ENCODE measurements at regions not wholly inside any gene's neighbourhood (a gene's known extent, or its start where the extent isn't known, plus 50 kb on each side); places are given as distances from the start of the nearest gene placed in this dataset.

DNA sequence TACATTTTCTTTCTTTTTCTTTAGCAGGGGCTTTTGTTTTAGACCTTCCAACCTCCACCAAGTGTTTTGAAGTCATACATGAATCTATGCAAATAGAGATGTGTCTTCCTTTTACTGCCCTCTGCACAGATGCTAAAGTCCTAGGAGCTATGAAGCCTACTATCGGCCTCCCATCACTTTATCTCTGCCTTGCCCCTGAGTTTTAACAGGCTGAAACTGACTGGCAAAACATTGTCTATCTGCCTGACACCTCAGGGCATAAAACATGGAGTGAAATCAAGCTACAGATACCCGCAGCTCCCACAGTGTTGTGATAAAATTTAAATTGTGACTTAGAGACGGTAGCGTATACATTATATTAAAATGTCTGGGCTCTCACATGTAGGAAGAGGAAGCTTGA lies 604.6 kb upstream of the C9orf72 start:
- Histone ChIP-seq H3K4me2 (ENCODE audit: insufficient read depth, low read length) (no peak overlapping the region), H3K4me3 (no peak overlapping the region), H3K27me3 (ENCODE audit: control insufficient read depth in 2 of 2, insufficient read depth in 2 of 2, low read length in 2 of 2) (no peaks in the 10 kb centered on the region), H3K9me3 (replicated peaks; ENCODE audit: control insufficient read depth, insufficient read depth, low read depth, low read length) (no peaks in the 10 kb centered on the region), H3K4me1 (replicated peaks in 1 of 2; ENCODE audit: control insufficient read depth in 2 of 2, insufficient read depth in 2 of 2, low read length in 2 of 2) (no peaks in the 10 kb centered on the region), H3K79me2 (ENCODE audit: control insufficient read depth, insufficient read depth, low read length) (no peaks in the 10 kb centered on the region), H4K20me1 (replicated peaks; ENCODE audit: control insufficient read depth, insufficient read depth, low read length) (no peaks in the 10 kb centered on the region), H3K36me3 (ENCODE audit: control insufficient read depth, insufficient read depth, low read length) (no peaks in the 10 kb centered on the region), H3K27ac (ENCODE audit: extremely low read depth, low read depth, low read length) (no peak overlapping the region), H3K9ac (ENCODE audit: insufficient read depth in 1 of 2, low read depth in 2 of 2, low read length in 2 of 2) (no peak overlapping the region), H3K9me1 (ENCODE audit: control insufficient read depth, insufficient read depth, low read length) (no peaks in the 10 kb centered on the region), H2AFZ (ENCODE audit: low read depth, low read length) (no peak overlapping the region)
- FAIRE-seq (no peak), ATAC-seq (no peak), DNase-seq (ENCODE audit: extremely low read depth in 1 of 4, low spot score in 3 of 4) (no peak)
- in situ Hi-C loops (cut with MboI) (no loop called here), intact Hi-C loops (cut with micrococcal nuclease) (no loop called here)
- no TSS peak for BruUV-seq (replicated peaks)
- CTCF ChIA-PET (ENCODE audit: low intra/inter-chr PET ratio), result no interaction called here
- 0% methylated on average over 1 of the region's 4 CpGs for WGBS (ENCODE audit: insufficient coverage, low coverage, missing lambda C conversion rate)
- POLR2A ChIA-PET, result no interaction called here
- TF ChIP-seq ZNF165 (CRISPR knock-in tag; IDR thresholded peaks at IDR 0.05; ENCODE audit: borderline replicate concordance) (no peak), MTA3 (IDR thresholded peaks at IDR 0.05; ENCODE audit: borderline replicate concordance) (no peak), FOXJ2 (tag; IDR thresholded peaks at IDR 0.05) (no peak), RNF2 (IDR thresholded peaks at IDR 0.05) (no peak), HDAC3 (IDR thresholded peaks at IDR 0.05; ENCODE audit: borderline replicate concordance, partially characterized antibody) (no peak), ZFP36 (IDR thresholded peaks at IDR 0.05; ENCODE audit: low read depth, low read length, partially characterized antibody) (no peak), ZNF354B (CRISPR knock-in tag; IDR thresholded peaks at IDR 0.05) (no peak), XRCC4 (IDR thresholded peaks at IDR 0.05; ENCODE audit: extremely low read depth, insufficient read depth, insufficient read length) (no peak), YBX1 (IDR thresholded peaks at IDR 0.05) (no peak), SMARCA5 (IDR thresholded peaks at IDR 0.05) (no peak)

DNA sequence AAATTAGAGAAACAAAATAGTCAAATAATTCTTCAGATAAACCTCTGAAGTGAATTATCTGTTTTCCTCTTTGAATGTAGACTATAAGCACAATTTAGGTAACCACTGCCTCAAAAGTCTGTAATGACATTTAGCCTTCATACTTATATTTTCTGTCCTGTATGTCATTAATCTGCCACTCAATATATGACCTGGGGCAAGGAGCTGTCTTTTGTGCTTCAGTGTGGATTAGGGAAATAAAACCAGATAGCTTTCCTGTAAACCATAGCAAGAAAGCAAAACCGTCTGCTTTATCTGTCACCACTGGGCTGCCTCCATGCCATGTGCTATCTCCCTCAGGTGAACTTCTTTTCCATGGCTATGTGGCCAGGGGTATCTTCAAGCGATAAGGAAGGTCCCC lies 606.6 kb upstream of the C9orf72 start:
- WGBS (ENCODE audit: insufficient coverage, low coverage, missing lambda C conversion rate), result 0% methylated on average over 1 of the region's 2 CpGs
- Histone ChIP-seq H3K4me2 (ENCODE audit: insufficient read depth, low read length) (no peak overlapping the region), H3K4me3 (no peak overlapping the region), H3K9me1 (ENCODE audit: control insufficient read depth, insufficient read depth, low read length) (no peaks in the 10 kb centered on the region), H4K20me1 (replicated peaks; ENCODE audit: control insufficient read depth, insufficient read depth, low read length) (no peaks in the 10 kb centered on the region), H2AFZ (ENCODE audit: low read depth, low read length) (no peak overlapping the region), H3K36me3 (ENCODE audit: control insufficient read depth, insufficient read depth, low read length) (no peaks in the 10 kb centered on the region), H3K79me2 (ENCODE audit: control insufficient read depth, insufficient read depth, low read length) (no peaks in the 10 kb centered on the region), H3K9ac (ENCODE audit: insufficient read depth in 1 of 2, low read depth in 2 of 2, low read length in 2 of 2) (no peak overlapping the region), H3K9me3 (replicated peaks; ENCODE audit: control insufficient read depth, insufficient read depth, low read depth, low read length) (no peaks in the 10 kb centered on the region), H3K4me1 (replicated peaks in 1 of 2; ENCODE audit: control insufficient read depth in 2 of 2, insufficient read depth in 2 of 2, low read length in 2 of 2) (no peaks in the 10 kb centered on the region), H3K27ac (ENCODE audit: extremely low read depth, low read depth, low read length) (no peak overlapping the region), H3K27me3 (ENCODE audit: control insufficient read depth in 2 of 2, insufficient read depth in 2 of 2, low read length in 2 of 2) (no peaks in the 10 kb centered on the region)
- no peak for FAIRE-seq
- CTCF ChIA-PET (ENCODE audit: low intra/inter-chr PET ratio), result no interaction called here
- intact Hi-C loops (cut with micrococcal nuclease) (no loop called here), in situ Hi-C loops (cut with MboI) (no loop called here)
- no TSS peak for BruUV-seq (replicated peaks)
- ATAC-seq, result no peak
- POLR2A ChIA-PET, result no interaction called here
- DNase-seq (ENCODE audit: extremely low read depth in 1 of 4, low spot score in 3 of 4), result no peak
- TF ChIP-seq HMG20A (CRISPR knock-in tag; conservative IDR thresholded peaks at IDR 0.05), result no peak
- TF ChIP-seq, protein P1, sequence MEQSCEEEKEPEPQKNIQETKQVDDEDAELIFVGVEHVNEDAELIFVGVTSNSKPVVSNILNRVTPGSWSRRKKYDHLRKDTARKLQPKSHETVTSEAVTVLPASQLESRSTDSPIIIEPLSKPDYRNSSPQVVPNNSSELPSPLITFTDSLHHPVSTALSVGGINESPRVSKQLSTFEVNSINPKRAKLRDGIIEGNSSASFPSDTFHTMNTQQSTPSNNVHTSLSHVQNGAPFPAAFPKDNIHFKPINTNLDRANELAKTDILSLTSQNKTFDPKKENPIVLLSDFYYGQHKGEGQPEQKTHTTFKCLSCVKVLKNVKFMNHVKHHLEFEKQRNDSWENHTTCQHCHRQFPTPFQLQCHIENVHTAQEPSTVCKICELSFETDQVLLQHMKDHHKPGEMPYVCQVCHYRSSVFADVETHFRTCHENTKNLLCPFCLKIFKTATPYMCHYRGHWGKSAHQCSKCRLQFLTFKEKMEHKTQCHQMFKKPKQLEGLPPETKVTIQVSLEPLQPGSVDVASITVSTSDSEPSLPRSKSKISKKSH (CRISPR knock-in tag; IDR thresholded peaks at IDR 0.05), result no peak
- no peak for TF ChIP-seq RAD51 (IDR thresholded peaks at IDR 0.05; ENCODE audit: borderline replicate concordance, low read depth)
- TF ChIP-seq U2AF2 (optimal IDR thresholded peaks at IDR 0.05; ENCODE audit: low read depth, low read length), result no peak
- no peak for TF ChIP-seq TARDBP (IDR thresholded peaks at IDR 0.05)
- no peak for TF ChIP-seq ESRRA (IDR thresholded peaks at IDR 0.05; ENCODE audit: borderline replicate concordance, low read depth)

Data from K562 (cell line).